ENCODE measurements at regions not wholly inside any gene's neighbourhood (a gene's known extent, or its start where the extent isn't known, plus 50 kb on each side); places are given as distances from the start of the nearest gene placed in this dataset.

DNA sequence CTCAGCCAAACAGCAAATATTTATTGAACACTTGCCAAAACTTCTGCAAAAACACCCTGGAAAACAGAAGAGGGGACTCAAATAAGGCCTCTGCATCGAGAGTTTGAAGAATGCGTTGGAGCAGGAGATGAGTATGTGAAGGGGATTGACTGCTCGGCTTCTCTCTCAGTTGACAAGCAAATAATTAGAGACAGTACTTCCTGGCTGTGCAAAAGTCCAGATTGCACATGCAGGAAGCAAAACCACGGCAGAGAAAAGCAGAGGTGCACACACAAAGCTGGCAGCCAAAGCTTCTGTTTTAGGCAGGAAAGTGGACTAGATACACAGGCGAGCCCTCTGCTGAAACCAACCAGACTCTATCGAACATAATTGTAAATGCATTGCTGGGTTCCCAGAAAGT is 343.6 kb upstream of the MGMT start:
- TF ChIP-seq, protein P1, sequence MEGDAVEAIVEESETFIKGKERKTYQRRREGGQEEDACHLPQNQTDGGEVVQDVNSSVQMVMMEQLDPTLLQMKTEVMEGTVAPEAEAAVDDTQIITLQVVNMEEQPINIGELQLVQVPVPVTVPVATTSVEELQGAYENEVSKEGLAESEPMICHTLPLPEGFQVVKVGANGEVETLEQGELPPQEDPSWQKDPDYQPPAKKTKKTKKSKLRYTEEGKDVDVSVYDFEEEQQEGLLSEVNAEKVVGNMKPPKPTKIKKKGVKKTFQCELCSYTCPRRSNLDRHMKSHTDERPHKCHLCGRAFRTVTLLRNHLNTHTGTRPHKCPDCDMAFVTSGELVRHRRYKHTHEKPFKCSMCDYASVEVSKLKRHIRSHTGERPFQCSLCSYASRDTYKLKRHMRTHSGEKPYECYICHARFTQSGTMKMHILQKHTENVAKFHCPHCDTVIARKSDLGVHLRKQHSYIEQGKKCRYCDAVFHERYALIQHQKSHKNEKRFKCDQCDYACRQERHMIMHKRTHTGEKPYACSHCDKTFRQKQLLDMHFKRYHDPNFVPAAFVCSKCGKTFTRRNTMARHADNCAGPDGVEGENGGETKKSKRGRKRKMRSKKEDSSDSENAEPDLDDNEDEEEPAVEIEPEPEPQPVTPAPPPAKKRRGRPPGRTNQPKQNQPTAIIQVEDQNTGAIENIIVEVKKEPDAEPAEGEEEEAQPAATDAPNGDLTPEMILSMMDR (IDR thresholded peaks at IDR 0.05; ENCODE audit: low read length), result no peak
- no peak for TF ChIP-seq EZH2 (IDR thresholded peaks at IDR 0.05; ENCODE audit: borderline replicate concordance, low read length)
